ENCODE measurements at regions not wholly inside any gene's neighbourhood (a gene's known extent, or its start where the extent isn't known, plus 50 kb on each side); places are given as distances from the start of the nearest gene placed in this dataset.

DNA sequence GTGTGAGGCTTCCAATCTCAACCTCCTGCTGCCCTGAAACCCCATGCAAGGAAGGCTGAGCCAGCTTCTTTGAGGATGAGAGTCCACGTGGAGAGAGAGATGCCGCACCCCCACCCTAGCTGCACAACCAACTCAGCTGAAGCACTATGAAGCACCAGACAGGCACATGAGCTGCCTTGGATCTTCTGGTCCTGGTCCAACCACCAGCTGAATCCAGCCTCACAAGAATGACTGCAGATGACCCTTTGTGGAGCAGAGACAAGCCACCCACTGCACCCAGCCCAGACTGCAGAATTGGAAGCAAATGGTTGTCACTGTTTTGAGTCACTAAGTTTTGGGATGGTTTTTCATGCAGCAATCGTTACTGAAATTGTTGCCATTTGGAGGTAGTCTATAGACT, 149.6 kb upstream of the SYT13 start:
- peaks cover 6% of the 10 kb centered on the region for H3K27me3 ChIP-seq (ENCODE audit: control insufficient read depth, insufficient read depth, low read length)
- CTCF ChIA-PET, result no interaction called here

DNA sequence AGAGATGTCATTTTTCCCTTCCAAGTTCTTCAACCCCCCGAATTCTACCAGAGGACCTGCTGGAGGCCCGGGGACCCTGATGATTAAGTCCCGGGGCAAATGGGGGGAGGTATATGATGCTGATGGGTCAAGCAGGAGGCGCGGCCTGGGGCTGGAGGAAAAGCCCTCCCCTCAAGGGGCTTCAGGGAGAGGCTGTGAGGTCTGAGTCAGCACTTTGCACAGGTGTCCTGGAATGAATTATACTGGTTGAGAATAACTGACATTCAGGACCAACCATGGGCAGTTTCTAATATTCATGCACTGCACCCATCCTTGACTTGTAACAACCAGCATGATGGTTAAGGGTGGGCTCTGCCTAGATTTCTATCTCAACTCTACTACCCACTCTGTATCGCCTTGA, 146.8 kb upstream of the SYT13 start:
- no peak for DNase-seq (ENCODE audit: low read depth, low spot score)
- H3K27me3 ChIP-seq (ENCODE audit: control insufficient read depth, insufficient read depth, low read length), result peaks cover 9% of the 10 kb centered on the region
- no peaks in the 10 kb centered on the region for H3K9me3 ChIP-seq (ENCODE audit: control insufficient read depth, insufficient read depth, low read length)
- CTCF ChIA-PET, result no interaction called here
- H3K4me3 ChIP-seq (ENCODE audit: low read depth, low read length), result no peak overlapping the region
- TF ChIP-seq, protein P1, sequence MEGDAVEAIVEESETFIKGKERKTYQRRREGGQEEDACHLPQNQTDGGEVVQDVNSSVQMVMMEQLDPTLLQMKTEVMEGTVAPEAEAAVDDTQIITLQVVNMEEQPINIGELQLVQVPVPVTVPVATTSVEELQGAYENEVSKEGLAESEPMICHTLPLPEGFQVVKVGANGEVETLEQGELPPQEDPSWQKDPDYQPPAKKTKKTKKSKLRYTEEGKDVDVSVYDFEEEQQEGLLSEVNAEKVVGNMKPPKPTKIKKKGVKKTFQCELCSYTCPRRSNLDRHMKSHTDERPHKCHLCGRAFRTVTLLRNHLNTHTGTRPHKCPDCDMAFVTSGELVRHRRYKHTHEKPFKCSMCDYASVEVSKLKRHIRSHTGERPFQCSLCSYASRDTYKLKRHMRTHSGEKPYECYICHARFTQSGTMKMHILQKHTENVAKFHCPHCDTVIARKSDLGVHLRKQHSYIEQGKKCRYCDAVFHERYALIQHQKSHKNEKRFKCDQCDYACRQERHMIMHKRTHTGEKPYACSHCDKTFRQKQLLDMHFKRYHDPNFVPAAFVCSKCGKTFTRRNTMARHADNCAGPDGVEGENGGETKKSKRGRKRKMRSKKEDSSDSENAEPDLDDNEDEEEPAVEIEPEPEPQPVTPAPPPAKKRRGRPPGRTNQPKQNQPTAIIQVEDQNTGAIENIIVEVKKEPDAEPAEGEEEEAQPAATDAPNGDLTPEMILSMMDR (IDR thresholded peaks at IDR 0.05; ENCODE audit: low read depth, low read length), result no peak
- no peak overlapping the region for H3K27ac ChIP-seq (ENCODE audit: low read depth, low read length)
- POLR2A ChIA-PET, result no interaction called here

More for the DNA sequence above, 149.6 kb upstream of the SYT13 start:
- POLR2A ChIA-PET, result no interaction called here
- H3K9me3 ChIP-seq (ENCODE audit: control insufficient read depth, insufficient read depth, low read length), result no peaks in the 10 kb centered on the region
- TF ChIP-seq, protein P1 (IDR thresholded peaks at IDR 0.05; ENCODE audit: low read depth, low read length), result no peak
- DNase-seq (ENCODE audit: low read depth, low spot score), result no peak
- H3K27ac ChIP-seq (ENCODE audit: low read depth, low read length), result no peak overlapping the region
- no peak overlapping the region for H3K4me3 ChIP-seq (ENCODE audit: low read depth, low read length)

DNA sequence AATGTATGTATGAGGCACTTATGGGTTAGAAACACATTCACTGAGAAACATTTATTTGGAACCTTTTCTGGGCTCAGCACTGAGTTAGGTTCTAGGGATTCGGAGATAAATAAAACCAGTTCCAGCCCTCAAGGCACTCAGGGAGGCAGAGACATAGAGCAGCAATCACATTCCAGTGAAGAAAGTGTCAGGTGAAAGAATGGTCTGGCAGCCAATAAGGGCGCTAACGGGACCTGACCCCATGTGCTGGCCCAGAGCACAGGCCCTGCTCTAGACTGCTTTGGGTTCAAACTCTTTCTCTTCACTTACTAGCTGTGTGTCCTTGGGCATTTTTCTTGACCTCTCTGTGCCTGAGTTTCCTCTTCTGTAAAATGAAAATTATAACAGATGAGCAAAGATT, 146.0 kb upstream of the SYT13 start:
- ChIA-PET CTCF (no interaction called here), POLR2A (no interaction called here)
- H3K4me3 ChIP-seq (ENCODE audit: low read depth, low read length), result no peak overlapping the region
- no peak overlapping the region for H3K27ac ChIP-seq (ENCODE audit: low read depth, low read length)
- peaks cover 9% of the 10 kb centered on the region for H3K27me3 ChIP-seq (ENCODE audit: control insufficient read depth, insufficient read depth, low read length)
- no peak for DNase-seq (ENCODE audit: low read depth, low spot score)
- TF ChIP-seq, protein P1 (IDR thresholded peaks at IDR 0.05; ENCODE audit: low read depth, low read length), result no peak
- H3K9me3 ChIP-seq (ENCODE audit: control insufficient read depth, insufficient read depth, low read length), result no peaks in the 10 kb centered on the region

DNA sequence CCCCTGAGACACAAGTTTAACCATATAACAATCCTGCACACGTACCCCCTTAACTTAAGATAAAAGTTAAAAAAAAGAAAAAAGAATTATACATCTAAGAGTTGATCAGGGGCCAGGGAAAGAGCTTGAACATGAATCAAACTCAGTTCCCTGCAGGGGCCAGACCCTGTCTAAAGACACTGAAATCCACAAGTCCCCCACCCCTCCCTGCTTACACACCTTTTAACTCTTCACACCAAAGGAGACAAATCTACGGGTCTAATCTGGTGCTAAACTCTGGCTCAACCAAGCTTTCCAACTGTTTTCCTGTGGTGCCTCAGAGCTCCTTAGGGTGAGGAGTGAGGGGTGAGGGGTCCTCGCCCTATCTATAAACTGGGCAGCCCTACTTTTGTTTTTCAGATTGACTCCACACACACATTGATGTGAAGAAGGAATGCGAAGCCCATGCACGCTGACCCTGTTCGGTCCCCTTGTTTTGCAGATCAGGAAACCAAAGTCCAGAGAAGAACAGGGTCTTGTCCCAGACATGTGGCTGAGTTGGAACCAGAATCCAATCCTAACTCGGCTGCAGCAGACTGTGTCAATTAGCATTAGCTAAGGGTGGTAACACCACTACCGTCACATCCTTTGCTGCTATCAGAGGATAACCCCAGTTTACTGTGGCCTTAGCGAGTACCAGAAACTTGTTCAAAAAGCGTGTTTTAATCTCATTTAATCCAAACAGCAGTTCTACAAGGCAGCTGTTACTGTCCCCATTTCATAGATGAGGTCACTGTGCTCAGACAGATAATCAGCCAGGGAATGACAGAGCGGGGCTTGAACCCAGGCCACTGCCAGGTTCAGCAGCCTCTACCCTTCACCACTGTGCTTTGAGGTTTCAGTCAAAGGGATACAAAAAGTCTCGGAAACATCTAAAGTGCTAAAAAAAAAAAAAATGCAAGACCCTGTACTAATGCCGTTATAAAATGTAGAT, 145.2 kb upstream of the SYT13 start:
- Histone ChIP-seq H3K9me3 (ENCODE audit: control insufficient read depth, insufficient read depth, low read length) (no peaks in the 10 kb centered on the region), H3K27me3 (ENCODE audit: control insufficient read depth, insufficient read depth, low read length) (peaks cover 9% of the 10 kb centered on the region), H3K27ac (ENCODE audit: low read depth, low read length) (no peak overlapping the region), H3K4me3 (ENCODE audit: low read depth, low read length) (no peak overlapping the region)
- CTCF ChIA-PET, result interaction anchor here (0.7 kb wide), 1 partner anchor 816 kb away, joined by 3 read pairs; no protein-coding TSS in a partner anchor
- no peak for DNase-seq (ENCODE audit: low read depth, low spot score)
- POLR2A ChIA-PET, result no interaction called here
- TF ChIP-seq, protein P1 (IDR thresholded peaks at IDR 0.05; ENCODE audit: low read depth, low read length), result no peak

DNA sequence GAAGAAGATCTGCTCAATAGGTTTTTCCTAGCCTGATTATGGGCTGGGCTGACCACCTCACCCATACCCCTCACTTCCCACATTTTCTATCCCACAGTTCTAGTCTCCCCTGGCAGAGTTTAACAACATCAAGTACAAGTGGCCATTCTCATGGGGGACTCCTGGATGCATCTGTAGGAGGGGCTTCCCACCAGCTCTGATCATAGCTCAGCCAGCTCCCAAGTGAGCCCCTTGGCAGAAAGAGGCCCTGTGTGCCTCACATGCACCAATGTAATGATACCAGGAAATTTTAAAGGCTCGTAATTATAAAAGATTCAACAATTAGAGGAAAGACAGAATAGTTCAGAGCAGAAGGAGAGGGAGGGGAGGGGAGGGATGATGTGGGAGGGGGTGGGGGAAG, 144.2 kb upstream of the SYT13 start:
- ChIA-PET POLR2A (no interaction called here), CTCF (no interaction called here)
- Histone ChIP-seq H3K4me3 (ENCODE audit: low read depth, low read length) (no peak overlapping the region), H3K27ac (ENCODE audit: low read depth, low read length) (no peak overlapping the region), H3K27me3 (ENCODE audit: control insufficient read depth, insufficient read depth, low read length) (peaks cover 9% of the 10 kb centered on the region), H3K9me3 (ENCODE audit: control insufficient read depth, insufficient read depth, low read length) (no peaks in the 10 kb centered on the region)
- no peak for DNase-seq (ENCODE audit: low read depth, low spot score)
- TF ChIP-seq, protein P1 (IDR thresholded peaks at IDR 0.05; ENCODE audit: low read depth, low read length), result no peak
